ENCODE measurements at regions not wholly inside any gene's neighbourhood (a gene's known extent, or its start where the extent isn't known, plus 50 kb on each side); places are given as distances from the start of the nearest gene placed in this dataset.

DNA sequence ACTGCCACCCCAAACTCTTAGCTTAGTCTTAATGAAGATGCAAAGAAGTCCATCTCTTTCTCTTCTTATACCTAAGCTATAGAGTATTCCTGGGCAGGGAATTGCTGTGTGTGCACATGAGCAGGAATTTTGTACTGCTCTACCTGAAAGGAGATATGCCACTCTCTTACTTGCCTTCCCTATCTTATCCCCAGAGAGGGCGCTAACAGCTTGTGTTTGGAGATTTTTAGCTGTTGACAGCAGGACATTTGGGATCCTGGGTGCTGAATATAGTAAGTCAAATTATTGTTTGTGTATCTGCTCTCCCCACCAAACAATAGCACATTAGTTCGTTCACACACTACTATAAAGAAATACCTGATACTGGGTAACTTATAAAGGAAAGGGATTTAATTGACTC is 159.5 kb downstream of the GABRG2 start:
- no peak for TF ChIP-seq CTCF (IDR thresholded peaks at IDR 0.05; ENCODE audit: poor library complexity, severe bottlenecking)
- no peak for TF ChIP-seq EP300 (conservative IDR thresholded peaks at IDR 0.05; ENCODE audit: poor library complexity, severe bottlenecking)
- no peak for TF ChIP-seq POLR2AphosphoS5 (IDR thresholded peaks at IDR 0.05)
- no peak for TF ChIP-seq RAD21 (conservative IDR thresholded peaks at IDR 0.05)
- no peak for TF ChIP-seq EZH2 (IDR thresholded peaks at IDR 0.05; ENCODE audit: borderline replicate concordance, insufficient read depth, low read length, poor library complexity, severe bottlenecking)
- TF ChIP-seq REST (IDR thresholded peaks at IDR 0.05; ENCODE audit: borderline replicate concordance): no peak
- no peak for TF ChIP-seq SMC3 (conservative IDR thresholded peaks at IDR 0.05; ENCODE audit: poor library complexity)

All from neural cell (in vitro differentiated cells).